ENCODE measurements at regions not wholly inside any gene's neighbourhood (a gene's known extent, or its start where the extent isn't known, plus 50 kb on each side); places are given as distances from the start of the nearest gene placed in this dataset.

DNA sequence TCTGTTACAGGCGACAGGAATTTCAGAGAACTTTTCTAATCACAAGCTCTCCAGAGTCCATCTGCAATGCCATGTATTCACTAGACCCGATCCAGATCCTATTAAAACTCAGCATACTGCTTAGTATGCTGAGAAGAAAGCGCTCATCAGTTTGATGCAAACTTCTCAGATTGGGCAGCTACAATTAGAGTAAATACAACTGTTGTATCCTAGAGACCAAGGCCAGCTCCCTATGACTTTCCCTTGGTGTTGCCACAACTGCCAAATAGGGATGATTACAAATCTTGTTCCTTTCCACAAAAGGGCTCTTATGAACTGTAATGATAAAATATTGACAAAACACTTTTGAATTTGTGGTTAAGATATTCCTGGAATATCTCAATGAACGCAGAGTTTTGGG, 191.2 kb downstream of the SPRY2 start:
- TF ChIP-seq, protein P1, sequence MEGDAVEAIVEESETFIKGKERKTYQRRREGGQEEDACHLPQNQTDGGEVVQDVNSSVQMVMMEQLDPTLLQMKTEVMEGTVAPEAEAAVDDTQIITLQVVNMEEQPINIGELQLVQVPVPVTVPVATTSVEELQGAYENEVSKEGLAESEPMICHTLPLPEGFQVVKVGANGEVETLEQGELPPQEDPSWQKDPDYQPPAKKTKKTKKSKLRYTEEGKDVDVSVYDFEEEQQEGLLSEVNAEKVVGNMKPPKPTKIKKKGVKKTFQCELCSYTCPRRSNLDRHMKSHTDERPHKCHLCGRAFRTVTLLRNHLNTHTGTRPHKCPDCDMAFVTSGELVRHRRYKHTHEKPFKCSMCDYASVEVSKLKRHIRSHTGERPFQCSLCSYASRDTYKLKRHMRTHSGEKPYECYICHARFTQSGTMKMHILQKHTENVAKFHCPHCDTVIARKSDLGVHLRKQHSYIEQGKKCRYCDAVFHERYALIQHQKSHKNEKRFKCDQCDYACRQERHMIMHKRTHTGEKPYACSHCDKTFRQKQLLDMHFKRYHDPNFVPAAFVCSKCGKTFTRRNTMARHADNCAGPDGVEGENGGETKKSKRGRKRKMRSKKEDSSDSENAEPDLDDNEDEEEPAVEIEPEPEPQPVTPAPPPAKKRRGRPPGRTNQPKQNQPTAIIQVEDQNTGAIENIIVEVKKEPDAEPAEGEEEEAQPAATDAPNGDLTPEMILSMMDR (IDR thresholded peaks at IDR 0.05; ENCODE audit: low read depth, low read length, poor library complexity, severe bottlenecking), result no peak
- TF ChIP-seq EZH2phosphoT487 (IDR thresholded peaks at IDR 0.05; ENCODE audit: borderline replicate concordance, low read length), result no peak

Measured in DOHH2 (cell line).